ENCODE measurements at regions not wholly inside any gene's neighbourhood (a gene's known extent, or its start where the extent isn't known, plus 50 kb on each side); places are given as distances from the start of the nearest gene placed in this dataset.
A peak's percentile ranks its signal among the peaks of the same experiment; 100 is the strongest.

DNA sequence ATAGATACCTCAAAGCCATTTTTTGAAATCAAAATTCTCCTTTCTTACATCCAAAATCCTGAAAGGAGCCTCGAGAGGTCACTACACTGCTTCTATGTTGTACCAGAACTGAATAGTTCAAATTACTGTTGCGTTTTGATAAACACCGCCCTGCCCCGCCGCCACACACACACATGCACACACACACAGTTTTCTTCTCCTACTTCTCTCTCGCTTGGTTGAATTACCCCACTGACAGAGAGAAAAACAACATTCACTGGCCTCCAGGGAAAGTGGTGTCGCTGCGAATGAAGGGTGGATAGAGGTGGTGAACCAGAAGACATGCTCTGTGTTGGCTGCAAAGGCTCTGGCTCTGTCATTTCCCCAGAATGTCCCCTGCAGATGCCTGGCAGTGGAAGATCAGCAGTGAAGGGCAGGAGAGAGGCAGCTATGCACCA is 183.4 kb upstream of the RFC3 start:
- Histone ChIP-seq H3K4me1 (peaks cover 35% of the 10 kb centered on the region), H3K27ac (peak overlapping the region in 1 of 2 experiments; percentile 23; a peak in 1 of 6 replicates), H3K4me2 (peak overlapping the region; percentile 42), H3K9me3 (no peaks in the 10 kb centered on the region), H3K4me3 (no peak overlapping the region)
- ChIA-PET POLR2A (no interaction called here), CTCF (no interaction called here)
- no peak for DNase-seq (ENCODE audit: low read depth in 1 of 2, low spot score in 1 of 2)
- no peak for FAIRE-seq
- 72% methylated on average over 8 of the region's 8 CpGs for WGBS (ENCODE audit: missing lambda C conversion rate)
- ATAC-seq: no peak; a peak in 1 of 6 replicates
- TF ChIP-seq RAD21 (conservative IDR thresholded peaks at IDR 0.05 in 1 of 2, IDR thresholded peaks at IDR 0.05 in 1 of 2) (no peak), CEBPB (IDR thresholded peaks at IDR 0.05) (no peak), RFX5 (IDR thresholded peaks at IDR 0.05) (no peak), REST (IDR thresholded peaks at IDR 0.05) (no peak), KDM5A (IDR thresholded peaks at IDR 0.05) (no peak), NPAS2 (CRISPR knock-in tag; IDR thresholded peaks at IDR 0.05; ENCODE audit: borderline replicate concordance) (no peak), USF2 (IDR thresholded peaks at IDR 0.05) (no peak), ZNF302 (CRISPR knock-in tag; IDR thresholded peaks at IDR 0.05) (no peak), RNF2 (IDR thresholded peaks at IDR 0.05; ENCODE audit: borderline replicate concordance, low read depth) (no peak), E2F6 (IDR thresholded peaks at IDR 0.05; ENCODE audit: borderline replicate concordance, low read depth) (no peak), JUNB (IDR thresholded peaks at IDR 0.05) (no peak), EHMT2 (IDR thresholded peaks at IDR 0.05; ENCODE audit: low read depth) (no peak), EHF (CRISPR knock-in tag; IDR thresholded peaks at IDR 0.05) (no peak)
- TF ChIP-seq, protein P1, sequence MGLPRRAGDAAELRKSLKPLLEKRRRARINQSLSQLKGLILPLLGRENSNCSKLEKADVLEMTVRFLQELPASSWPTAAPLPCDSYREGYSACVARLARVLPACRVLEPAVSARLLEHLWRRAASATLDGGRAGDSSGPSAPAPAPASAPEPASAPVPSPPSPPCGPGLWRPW (IDR thresholded peaks at IDR 0.05): no peak
- TF ChIP-seq, protein P2, sequence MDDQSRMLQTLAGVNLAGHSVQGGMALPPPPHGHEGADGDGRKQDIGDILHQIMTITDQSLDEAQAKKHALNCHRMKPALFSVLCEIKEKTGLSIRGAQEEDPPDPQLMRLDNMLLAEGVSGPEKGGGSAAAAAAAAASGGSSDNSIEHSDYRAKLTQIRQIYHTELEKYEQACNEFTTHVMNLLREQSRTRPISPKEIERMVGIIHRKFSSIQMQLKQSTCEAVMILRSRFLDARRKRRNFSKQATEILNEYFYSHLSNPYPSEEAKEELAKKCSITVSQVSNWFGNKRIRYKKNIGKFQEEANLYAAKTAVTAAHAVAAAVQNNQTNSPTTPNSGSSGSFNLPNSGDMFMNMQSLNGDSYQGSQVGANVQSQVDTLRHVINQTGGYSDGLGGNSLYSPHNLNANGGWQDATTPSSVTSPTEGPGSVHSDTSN (IDR thresholded peaks at IDR 0.05): no peak

DNA sequence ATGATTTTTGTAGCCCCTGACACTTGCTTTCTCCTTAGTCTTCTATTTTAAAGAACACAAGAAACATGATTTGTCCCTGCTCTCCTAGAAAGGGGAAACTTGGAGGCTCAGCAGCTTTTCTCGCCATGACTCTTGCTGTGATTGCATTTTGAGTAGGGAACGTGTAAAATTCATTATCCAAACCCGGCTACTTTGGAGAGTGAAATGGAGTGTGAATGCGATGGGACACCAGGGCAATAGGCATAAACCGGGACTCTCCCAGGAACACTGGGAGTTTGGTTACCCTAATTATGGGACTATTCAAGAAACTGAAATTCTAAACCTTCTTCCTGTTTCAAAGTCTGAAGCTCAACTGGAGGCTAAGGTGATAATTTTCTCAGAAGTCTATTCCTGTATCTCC is 181.7 kb upstream of the RFC3 start:
- POLR2A ChIA-PET: no interaction called here
- TF ChIP-seq ELK1 (IDR thresholded peaks at IDR 0.05; ENCODE audit: low read depth, low read length) (no peak), ATOH8 (CRISPR knock-in tag; IDR thresholded peaks at IDR 0.05; ENCODE audit: low read depth) (no peak), HOXB5 (CRISPR knock-in tag; IDR thresholded peaks at IDR 0.05) (no peak), RCOR1 (IDR thresholded peaks at IDR 0.05; ENCODE audit: low read depth, low read length) (no peak), BCL3 (IDR thresholded peaks at IDR 0.05) (no peak)
- TF ChIP-seq, protein P2 (IDR thresholded peaks at IDR 0.05): no peak
- H3K4me2 ChIP-seq: no peak overlapping the region
- no peak for FAIRE-seq
- H3K9me3 ChIP-seq: no peaks in the 10 kb centered on the region
- WGBS (ENCODE audit: missing lambda C conversion rate): 93% methylated on average over 5 of the region's 5 CpGs
- H3K4me1 ChIP-seq: peaks cover 50% of the 10 kb centered on the region
- DNase-seq (ENCODE audit: low read depth in 1 of 2, low spot score in 1 of 2): no peak
- H3K4me3 ChIP-seq: no peak overlapping the region
- no peak overlapping the region for H3K27ac ChIP-seq
- ATAC-seq: no peak
- CTCF ChIA-PET: interaction anchor here (1.2 kb wide), 1 partner anchor 30 kb away, joined by 3 read pairs; no protein-coding TSS in a partner anchor
